ENCODE measurements at regions not wholly inside any gene's neighbourhood (a gene's known extent, or its start where the extent isn't known, plus 50 kb on each side); places are given as distances from the start of the nearest gene placed in this dataset.

DNA sequence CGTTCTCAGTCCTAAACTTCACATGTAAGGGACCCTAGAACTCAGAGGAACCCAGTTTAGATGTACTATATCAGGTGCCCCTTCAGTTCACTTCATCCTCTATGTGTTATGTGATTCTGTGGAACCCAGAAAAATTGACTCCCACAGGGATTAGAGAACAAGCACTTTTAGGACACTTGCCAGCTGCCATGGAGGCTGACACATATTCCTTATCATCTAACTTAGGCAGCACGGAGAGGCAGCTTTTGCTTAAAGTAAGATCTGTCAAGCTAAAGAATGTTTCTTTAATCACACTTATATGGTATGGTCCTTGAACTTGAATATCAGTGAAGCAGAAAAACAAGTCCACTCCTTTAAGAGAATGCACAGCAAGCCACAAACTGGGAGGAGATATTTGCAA lies 701.5 kb upstream of the ID4 start:
- Histone ChIP-seq H3K36me3 (ENCODE audit: control insufficient read depth in 1 of 2, insufficient read depth in 2 of 2, low read length in 2 of 2) (no peaks in the 10 kb centered on the region), H3K27me3 (ENCODE audit: control insufficient read depth in 1 of 2, insufficient read depth in 2 of 2, low read length in 2 of 2) (no peaks in the 10 kb centered on the region), H3K9me3 (ENCODE audit: control insufficient read depth in 1 of 2, low read length in 2 of 2) (no peaks in the 10 kb centered on the region), H3K4me1 (ENCODE audit: control insufficient read depth in 1 of 2, insufficient read depth in 2 of 2, low read length in 2 of 2) (no peaks in the 10 kb centered on the region), H3K9ac (ENCODE audit: low read depth in 1 of 2, low read length in 2 of 2) (no peak overlapping the region), H3K27ac (ENCODE audit: low read depth, low read length) (no peak overlapping the region), H3K4me3 (ENCODE audit: low read depth in 1 of 2, low read length in 2 of 2) (no peak overlapping the region)

DNA sequence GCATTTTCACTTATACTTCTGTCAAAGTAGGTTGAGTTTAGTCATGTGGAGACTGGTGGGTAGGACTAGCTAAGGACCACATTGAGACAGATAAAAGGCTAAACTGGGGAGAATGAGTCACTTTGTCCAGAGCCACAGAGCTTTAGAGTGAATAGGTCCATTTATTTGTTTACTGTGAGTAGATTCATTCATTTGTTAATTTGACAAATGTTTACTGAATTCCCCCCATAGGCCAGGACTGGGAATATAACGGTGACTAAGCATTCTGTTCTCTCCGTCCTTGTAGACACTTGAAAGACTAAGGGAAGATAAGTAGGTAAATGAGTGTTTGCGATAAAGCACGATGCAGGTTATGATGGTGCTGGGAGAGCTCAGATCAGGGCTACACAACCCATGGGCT lies 699.7 kb upstream of the ID4 start:
- Histone ChIP-seq H3K27ac (ENCODE audit: low read depth, low read length) (no peak overlapping the region), H3K27me3 (ENCODE audit: control insufficient read depth in 1 of 2, insufficient read depth in 2 of 2, low read length in 2 of 2) (no peaks in the 10 kb centered on the region), H3K4me1 (ENCODE audit: control insufficient read depth in 1 of 2, insufficient read depth in 2 of 2, low read length in 2 of 2) (no peaks in the 10 kb centered on the region), H3K36me3 (ENCODE audit: control insufficient read depth in 1 of 2, insufficient read depth in 2 of 2, low read length in 2 of 2) (no peaks in the 10 kb centered on the region), H3K9ac (ENCODE audit: low read depth in 1 of 2, low read length in 2 of 2) (no peak overlapping the region), H3K4me3 (ENCODE audit: low read depth in 1 of 2, low read length in 2 of 2) (no peak overlapping the region), H3K9me3 (ENCODE audit: control insufficient read depth in 1 of 2, low read length in 2 of 2) (no peaks in the 10 kb centered on the region)

DNA sequence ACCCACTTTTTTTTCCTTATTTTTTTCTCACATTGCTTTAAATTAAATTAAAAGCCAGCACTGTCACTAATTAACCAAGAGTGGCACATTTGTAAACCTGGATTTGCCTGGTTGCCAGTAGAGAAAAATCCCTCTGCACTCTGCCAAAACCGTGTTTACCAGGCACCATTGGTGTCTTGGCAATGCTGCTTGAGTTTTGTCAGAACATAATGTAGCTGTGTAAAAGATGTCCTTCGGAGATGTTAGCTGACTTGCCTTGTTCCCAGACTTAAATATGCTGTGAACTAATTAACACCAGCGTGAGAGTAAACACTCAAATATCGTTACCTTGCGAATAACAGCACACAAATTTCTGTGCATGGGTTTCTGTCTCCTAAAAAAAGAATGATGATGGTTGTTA lies 694.9 kb upstream of the ID4 start:
- no peaks in the 10 kb centered on the region for H3K4me1 ChIP-seq (ENCODE audit: control insufficient read depth in 1 of 2, insufficient read depth in 2 of 2, low read length in 2 of 2)
- no peak overlapping the region for H3K4me3 ChIP-seq (ENCODE audit: low read depth in 1 of 2, low read length in 2 of 2)
- no peaks in the 10 kb centered on the region for H3K27me3 ChIP-seq (ENCODE audit: control insufficient read depth in 1 of 2, insufficient read depth in 2 of 2, low read length in 2 of 2)
- H3K9me3 ChIP-seq (ENCODE audit: control insufficient read depth in 1 of 2, low read length in 2 of 2), result no peaks in the 10 kb centered on the region
- H3K36me3 ChIP-seq (ENCODE audit: control insufficient read depth in 1 of 2, insufficient read depth in 2 of 2, low read length in 2 of 2), result no peaks in the 10 kb centered on the region
- no peak overlapping the region for H3K27ac ChIP-seq (ENCODE audit: low read depth, low read length)
- no peak overlapping the region for H3K9ac ChIP-seq (ENCODE audit: low read depth in 1 of 2, low read length in 2 of 2)

DNA sequence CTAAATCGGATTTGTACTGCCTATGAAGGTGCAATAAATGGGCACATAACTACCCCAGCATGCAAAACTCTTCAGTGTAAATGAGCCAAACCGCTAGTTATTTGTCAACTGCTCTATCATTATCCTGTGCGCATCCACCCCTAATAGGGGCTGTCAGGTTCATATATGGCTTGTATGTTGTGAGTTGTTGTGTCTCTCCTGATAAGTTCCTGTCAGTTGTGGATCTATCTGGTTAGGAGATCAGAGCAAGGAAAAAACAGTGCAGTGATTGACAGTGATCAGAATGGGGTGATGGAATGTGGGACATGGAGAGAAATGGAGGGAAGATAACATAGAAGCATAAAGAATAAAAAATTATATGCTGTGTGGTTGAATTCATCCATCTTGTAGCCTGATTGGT lies 686.9 kb upstream of the ID4 start:
- Histone ChIP-seq H3K27ac (ENCODE audit: low read depth, low read length) (no peak overlapping the region), H3K36me3 (ENCODE audit: control insufficient read depth in 1 of 2, insufficient read depth in 2 of 2, low read length in 2 of 2) (no peaks in the 10 kb centered on the region), H3K4me1 (ENCODE audit: control insufficient read depth in 1 of 2, insufficient read depth in 2 of 2, low read length in 2 of 2) (no peaks in the 10 kb centered on the region), H3K27me3 (ENCODE audit: control insufficient read depth in 1 of 2, insufficient read depth in 2 of 2, low read length in 2 of 2) (no peaks in the 10 kb centered on the region), H3K4me3 (ENCODE audit: low read depth in 1 of 2, low read length in 2 of 2) (no peak overlapping the region), H3K9me3 (ENCODE audit: control insufficient read depth in 1 of 2, low read length in 2 of 2) (no peaks in the 10 kb centered on the region), H3K9ac (ENCODE audit: low read depth in 1 of 2, low read length in 2 of 2) (no peak overlapping the region)

DNA sequence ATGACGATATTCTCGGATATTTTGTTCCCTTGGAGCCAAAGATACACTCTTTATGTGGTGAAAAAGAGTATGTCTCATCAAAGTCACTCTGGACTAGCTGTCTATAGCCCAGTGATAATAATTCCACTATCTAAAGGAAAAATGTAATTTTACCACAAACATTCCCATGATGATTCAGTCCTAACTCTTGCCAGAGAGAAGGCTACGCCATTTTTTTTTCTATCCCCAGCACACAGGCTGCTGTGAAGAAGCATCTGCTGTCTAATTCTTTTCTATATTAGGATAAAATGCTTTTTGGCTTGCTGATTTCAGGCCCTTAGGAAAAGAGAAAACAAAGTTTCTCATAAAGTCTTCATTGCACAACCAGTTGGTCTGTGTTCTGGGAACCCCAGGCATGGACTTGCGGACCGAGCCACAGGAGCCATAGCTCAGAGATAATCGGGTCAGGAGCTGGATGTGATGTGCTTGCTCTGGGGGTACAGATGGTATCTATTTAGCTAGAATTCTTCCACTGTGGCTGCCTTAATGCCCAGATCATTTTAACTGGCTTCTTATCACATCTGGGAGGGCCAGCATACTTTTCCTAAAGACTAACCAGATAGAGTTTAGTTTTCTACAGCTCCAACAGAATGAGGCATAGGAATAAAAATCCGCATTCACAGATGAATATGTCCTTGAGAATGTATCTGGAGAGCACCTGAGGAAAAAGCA lies 683.7 kb upstream of the ID4 start:
- Histone ChIP-seq H3K27ac (ENCODE audit: low read depth, low read length) (peak overlapping the region; percentile 1), H3K36me3 (ENCODE audit: control insufficient read depth in 1 of 2, insufficient read depth in 2 of 2, low read length in 2 of 2) (no peaks in the 10 kb centered on the region), H3K27me3 (ENCODE audit: control insufficient read depth in 1 of 2, insufficient read depth in 2 of 2, low read length in 2 of 2) (no peaks in the 10 kb centered on the region), H3K9ac (ENCODE audit: low read depth in 1 of 2, low read length in 2 of 2) (no peak overlapping the region), H3K4me1 (ENCODE audit: control insufficient read depth in 1 of 2, insufficient read depth in 2 of 2, low read length in 2 of 2) (no peaks in the 10 kb centered on the region), H3K4me3 (ENCODE audit: low read depth in 1 of 2, low read length in 2 of 2) (no peak overlapping the region), H3K9me3 (ENCODE audit: control insufficient read depth in 1 of 2, low read length in 2 of 2) (no peaks in the 10 kb centered on the region)

DNA sequence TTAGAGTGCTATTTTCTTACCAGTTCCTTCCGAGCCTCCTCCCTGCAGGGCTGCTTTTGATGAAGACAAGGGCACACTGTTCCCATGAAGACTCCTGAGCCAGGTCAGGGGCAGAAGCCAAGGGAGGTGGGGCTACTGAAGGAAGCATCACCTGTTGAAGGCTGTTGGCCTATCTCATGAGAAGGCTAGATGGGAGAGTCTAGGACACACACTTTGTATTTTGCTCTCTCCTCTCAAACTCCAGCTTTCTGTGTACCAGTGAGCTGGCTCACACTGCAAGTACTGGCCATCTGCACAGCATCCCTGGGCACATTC lies 683.2 kb upstream of the ID4 start:
- no peaks in the 10 kb centered on the region for H3K9me3 ChIP-seq (ENCODE audit: control insufficient read depth in 1 of 2, low read length in 2 of 2)
- no peaks in the 10 kb centered on the region for H3K4me1 ChIP-seq (ENCODE audit: control insufficient read depth in 1 of 2, insufficient read depth in 2 of 2, low read length in 2 of 2)
- H3K36me3 ChIP-seq (ENCODE audit: control insufficient read depth in 1 of 2, insufficient read depth in 2 of 2, low read length in 2 of 2), result no peaks in the 10 kb centered on the region
- no peaks in the 10 kb centered on the region for H3K27me3 ChIP-seq (ENCODE audit: control insufficient read depth in 1 of 2, insufficient read depth in 2 of 2, low read length in 2 of 2)
- H3K4me3 ChIP-seq (ENCODE audit: low read depth in 1 of 2, low read length in 2 of 2), result no peak overlapping the region
- peak overlapping the region; percentile 1 for H3K27ac ChIP-seq (ENCODE audit: low read depth, low read length)
- H3K9ac ChIP-seq (ENCODE audit: low read depth in 1 of 2, low read length in 2 of 2), result no peak overlapping the region

DNA sequence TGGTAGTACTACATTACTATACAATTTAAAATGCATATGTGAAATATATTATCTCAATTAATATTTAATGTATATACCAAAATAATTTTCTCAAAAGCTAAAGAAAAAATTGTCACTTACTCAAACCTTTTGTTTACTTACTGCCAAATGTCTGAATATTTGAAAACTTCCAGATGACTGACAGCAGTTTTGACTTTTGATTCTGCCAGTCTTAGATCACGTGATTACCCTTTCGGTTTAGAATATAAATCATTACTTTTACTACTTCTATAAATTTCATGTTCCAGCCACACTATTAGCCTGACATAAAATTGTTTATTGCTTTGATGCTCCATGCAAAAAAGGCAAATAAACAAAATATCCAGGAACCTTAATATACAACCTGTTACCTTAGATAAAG lies 680.7 kb upstream of the ID4 start:
- no peak overlapping the region for H3K9ac ChIP-seq (ENCODE audit: low read depth in 1 of 2, low read length in 2 of 2)
- no peaks in the 10 kb centered on the region for H3K4me1 ChIP-seq (ENCODE audit: control insufficient read depth in 1 of 2, insufficient read depth in 2 of 2, low read length in 2 of 2)
- no peak overlapping the region for H3K27ac ChIP-seq (ENCODE audit: low read depth, low read length)

DNA sequence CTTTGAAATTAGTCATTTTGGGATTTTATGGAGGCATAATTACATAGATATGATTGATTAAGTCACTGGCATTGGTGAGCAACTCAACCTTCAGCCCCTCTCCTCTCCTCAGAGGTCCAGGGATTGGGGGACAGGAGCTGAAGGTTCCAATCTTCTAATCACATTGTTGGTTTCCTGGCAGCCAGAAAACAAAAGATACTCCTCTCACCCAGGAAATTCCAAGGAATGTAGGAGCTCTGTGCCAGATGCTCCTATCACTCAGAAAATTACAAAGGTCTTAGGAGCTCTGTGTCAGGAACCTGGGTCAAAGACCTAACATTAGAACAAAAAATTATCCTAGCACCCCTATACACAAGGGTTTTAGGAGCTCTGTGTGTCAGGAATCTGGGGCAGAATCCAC lies 679.7 kb upstream of the ID4 start:
- no peaks in the 10 kb centered on the region for H3K4me1 ChIP-seq (ENCODE audit: control insufficient read depth in 1 of 2, insufficient read depth in 2 of 2, low read length in 2 of 2)
- H3K4me3 ChIP-seq (ENCODE audit: low read depth in 1 of 2, low read length in 2 of 2), result no peak overlapping the region
- H3K9ac ChIP-seq (ENCODE audit: low read depth in 1 of 2, low read length in 2 of 2), result no peak overlapping the region
- H3K36me3 ChIP-seq (ENCODE audit: control insufficient read depth in 1 of 2, insufficient read depth in 2 of 2, low read length in 2 of 2), result no peaks in the 10 kb centered on the region
- no peaks in the 10 kb centered on the region for H3K27me3 ChIP-seq (ENCODE audit: control insufficient read depth in 1 of 2, insufficient read depth in 2 of 2, low read length in 2 of 2)
- H3K27ac ChIP-seq (ENCODE audit: low read depth, low read length), result no peak overlapping the region
- no peaks in the 10 kb centered on the region for H3K9me3 ChIP-seq (ENCODE audit: control insufficient read depth in 1 of 2, low read length in 2 of 2)

More for the DNA sequence above, 680.7 kb upstream of the ID4 start:
- H3K27me3 ChIP-seq (ENCODE audit: control insufficient read depth in 1 of 2, insufficient read depth in 2 of 2, low read length in 2 of 2), result no peaks in the 10 kb centered on the region
- H3K9me3 ChIP-seq (ENCODE audit: control insufficient read depth in 1 of 2, low read length in 2 of 2), result no peaks in the 10 kb centered on the region
- no peak overlapping the region for H3K4me3 ChIP-seq (ENCODE audit: low read depth in 1 of 2, low read length in 2 of 2)
- H3K36me3 ChIP-seq (ENCODE audit: control insufficient read depth in 1 of 2, insufficient read depth in 2 of 2, low read length in 2 of 2), result no peaks in the 10 kb centered on the region

DNA sequence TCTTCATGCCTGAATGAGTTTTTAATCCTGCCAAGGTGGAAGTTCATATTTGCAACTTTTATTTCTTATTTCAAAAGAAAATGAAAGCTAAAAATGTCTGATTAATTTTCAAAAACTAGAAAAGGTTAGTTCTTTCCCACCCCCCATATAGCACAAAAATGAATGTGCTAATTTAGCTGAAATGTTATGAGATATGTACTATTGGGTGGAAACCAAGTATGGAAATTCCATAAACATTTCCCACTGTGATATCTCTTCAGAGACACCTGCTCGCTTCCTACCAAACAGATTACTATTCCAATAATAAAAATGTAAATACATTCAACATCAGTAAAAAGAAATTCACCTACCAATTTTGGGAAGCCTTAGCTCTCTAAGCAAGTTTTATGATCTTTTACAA lies 678.6 kb upstream of the ID4 start:
- H3K9me3 ChIP-seq (ENCODE audit: control insufficient read depth in 1 of 2, low read length in 2 of 2), result no peaks in the 10 kb centered on the region
- no peak overlapping the region for H3K4me3 ChIP-seq (ENCODE audit: low read depth in 1 of 2, low read length in 2 of 2)
- no peak overlapping the region for H3K9ac ChIP-seq (ENCODE audit: low read depth in 1 of 2, low read length in 2 of 2)
- no peaks in the 10 kb centered on the region for H3K27me3 ChIP-seq (ENCODE audit: control insufficient read depth in 1 of 2, insufficient read depth in 2 of 2, low read length in 2 of 2)
- no peaks in the 10 kb centered on the region for H3K4me1 ChIP-seq (ENCODE audit: control insufficient read depth in 1 of 2, insufficient read depth in 2 of 2, low read length in 2 of 2)
- no peaks in the 10 kb centered on the region for H3K36me3 ChIP-seq (ENCODE audit: control insufficient read depth in 1 of 2, insufficient read depth in 2 of 2, low read length in 2 of 2)
- H3K27ac ChIP-seq (ENCODE audit: low read depth, low read length), result no peak overlapping the region

DNA sequence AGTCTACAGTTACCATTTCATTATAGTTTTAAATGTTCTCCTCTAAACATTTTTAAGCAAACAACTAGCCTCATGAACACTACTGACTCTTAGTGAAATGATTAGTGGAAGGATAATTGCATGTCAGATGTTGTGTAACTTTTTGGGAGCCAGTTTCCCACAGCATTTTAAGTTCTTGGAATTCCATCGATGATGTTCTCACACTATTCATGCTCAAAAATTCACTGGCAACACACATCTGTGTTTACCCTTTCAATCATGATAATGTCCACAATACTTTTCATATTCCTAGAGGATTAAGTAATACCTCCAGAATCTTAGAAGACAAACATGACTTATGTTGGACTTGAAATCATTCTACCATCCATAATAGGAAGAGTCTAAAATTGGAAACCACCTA lies 678.1 kb upstream of the ID4 start:
- H3K4me3 ChIP-seq (ENCODE audit: low read depth in 1 of 2, low read length in 2 of 2), result no peak overlapping the region
- H3K27me3 ChIP-seq (ENCODE audit: control insufficient read depth in 1 of 2, insufficient read depth in 2 of 2, low read length in 2 of 2), result no peaks in the 10 kb centered on the region
- no peaks in the 10 kb centered on the region for H3K4me1 ChIP-seq (ENCODE audit: control insufficient read depth in 1 of 2, insufficient read depth in 2 of 2, low read length in 2 of 2)
- H3K9ac ChIP-seq (ENCODE audit: low read depth in 1 of 2, low read length in 2 of 2), result no peak overlapping the region
- H3K9me3 ChIP-seq (ENCODE audit: control insufficient read depth in 1 of 2, low read length in 2 of 2), result no peaks in the 10 kb centered on the region
- no peaks in the 10 kb centered on the region for H3K36me3 ChIP-seq (ENCODE audit: control insufficient read depth in 1 of 2, insufficient read depth in 2 of 2, low read length in 2 of 2)
- no peak overlapping the region for H3K27ac ChIP-seq (ENCODE audit: low read depth, low read length)

DNA sequence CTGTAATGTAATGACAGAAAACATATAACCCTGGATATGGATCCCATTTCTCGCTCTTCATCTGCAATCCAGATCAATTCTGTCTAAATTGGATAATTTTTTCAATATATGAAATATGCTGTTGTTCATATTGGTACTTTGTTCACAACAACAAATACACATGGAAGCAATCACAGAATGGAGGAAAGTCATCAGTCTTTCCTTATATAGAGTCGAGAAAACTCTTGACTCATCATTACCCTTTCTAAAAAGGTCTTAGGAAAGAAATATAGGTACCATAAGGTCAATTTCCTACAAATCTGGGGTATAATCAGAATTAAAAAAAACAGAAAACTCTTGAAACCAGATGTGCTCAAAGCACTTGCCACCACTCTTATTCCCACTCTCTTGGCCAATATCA lies 677.6 kb upstream of the ID4 start:
- Histone ChIP-seq H3K27me3 (ENCODE audit: control insufficient read depth in 1 of 2, insufficient read depth in 2 of 2, low read length in 2 of 2) (no peaks in the 10 kb centered on the region), H3K9ac (ENCODE audit: low read depth in 1 of 2, low read length in 2 of 2) (no peak overlapping the region), H3K36me3 (ENCODE audit: control insufficient read depth in 1 of 2, insufficient read depth in 2 of 2, low read length in 2 of 2) (no peaks in the 10 kb centered on the region), H3K4me3 (ENCODE audit: low read depth in 1 of 2, low read length in 2 of 2) (no peak overlapping the region), H3K27ac (ENCODE audit: low read depth, low read length) (no peak overlapping the region), H3K9me3 (ENCODE audit: control insufficient read depth in 1 of 2, low read length in 2 of 2) (no peaks in the 10 kb centered on the region), H3K4me1 (ENCODE audit: control insufficient read depth in 1 of 2, insufficient read depth in 2 of 2, low read length in 2 of 2) (no peaks in the 10 kb centered on the region)
